Upper lobe of left lung (tissue), 4 donors: ENCODE measurements at regions not wholly inside any gene's neighbourhood (a gene's known extent, or its start where the extent isn't known, plus 50 kb on each side); places are given as distances from the start of the nearest gene placed in this dataset.

ENCODE experiments used
- CTCF ChIP-seq, 6 experiments: fragments of 450-650 bp in 4 of 6; fragments of 200-600 bp in 2 of 6; sonication (generic) in 2 of 6; IDR thresholded peaks; one replicate each; pipeline ENCODE4 v1.5.1; 2016 to 2019; ENCODE audit warnings: antibody characterized with exemption in 6 of 6
- POLR2A ChIP-seq, 4 donors: fragments of 450-650 bp; IDR thresholded peaks; one replicate each; pipeline ENCODE4 v1.5.1; 2016 to 2017; ENCODE audit warnings: antibody characterized with exemption in 4 of 4, mild to moderate bottlenecking in 2 of 4
- POLR2AphosphoS5 ChIP-seq, 2 donors: sonication (generic); formaldehyde crosslinking; IDR thresholded peaks; one replicate each; pipeline ENCODE4 v1.5.1; 2017; ENCODE audit warnings: antibody characterized with exemption in 2 of 2

GRCh38 chr3:23663661-23664186, 142.0 kb upstream of the UBE2E1 start:
- TF ChIP-seq CTCF (IDR thresholded peaks at IDR 0.05) = no peak
- TF ChIP-seq POLR2A (IDR thresholded peaks at IDR 0.05) = no peak
- no peak for TF ChIP-seq POLR2AphosphoS5 (IDR thresholded peaks at IDR 0.05)
